Subcutaneous abdominal adipose tissue (tissue), 5 donors: ENCODE measurements at regions not wholly inside any gene's neighbourhood (a gene's known extent, or its start where the extent isn't known, plus 50 kb on each side); places are given as distances from the start of the nearest gene placed in this dataset.

ENCODE experiments used
- H3K27ac ChIP-seq: one replicate; pipeline ENCODE4 v1.7.0; 2013; ENCODE audit warnings: low read depth, mild to moderate bottlenecking, inconsistent platforms, low read length, moderate library complexity
- H3K27me3 ChIP-seq, 5 donors: one replicate each; pipeline ENCODE4 v1.7.0; 2013; ENCODE audit warnings: low read length in 5 of 5, inconsistent platforms in 1 of 5; ENCODE audit not compliant: control insufficient read depth in 5 of 5, insufficient read depth in 4 of 5
- H3K36me3 ChIP-seq, 5 donors: one replicate each; pipeline ENCODE4 v1.7.0; 2013; ENCODE audit warnings: low read length in 5 of 5; ENCODE audit not compliant: control insufficient read depth in 5 of 5, insufficient read depth in 5 of 5
- H3K4me1 ChIP-seq, 5 donors: one replicate each; pipeline ENCODE4 v1.7.0; 2013; ENCODE audit warnings: low read length in 5 of 5, mild to moderate bottlenecking in 3 of 5, moderate library complexity in 1 of 5; ENCODE audit not compliant: control insufficient read depth in 5 of 5, insufficient read depth in 5 of 5
- H3K4me3 ChIP-seq, 5 donors: one replicate each; pipeline ENCODE4 v1.7.0; 2013; ENCODE audit warnings: low read length in 5 of 5, low read depth in 1 of 5
- H3K9ac ChIP-seq, 5 donors: one replicate each; pipeline ENCODE4 v1.7.0; 2013; ENCODE audit warnings: low read length in 5 of 5, mild to moderate bottlenecking in 4 of 5, moderate library complexity in 3 of 5
- H3K9me3 ChIP-seq, 5 donors: one replicate each; pipeline ENCODE4 v1.7.0; 2013; ENCODE audit warnings: low read length in 5 of 5; ENCODE audit not compliant: control insufficient read depth in 5 of 5
- donor health status: healthy.
- donor health status: healthy.
- donor health status: healthy.
- donor health status: healthy.
- donor health status: healthy.

DNA sequence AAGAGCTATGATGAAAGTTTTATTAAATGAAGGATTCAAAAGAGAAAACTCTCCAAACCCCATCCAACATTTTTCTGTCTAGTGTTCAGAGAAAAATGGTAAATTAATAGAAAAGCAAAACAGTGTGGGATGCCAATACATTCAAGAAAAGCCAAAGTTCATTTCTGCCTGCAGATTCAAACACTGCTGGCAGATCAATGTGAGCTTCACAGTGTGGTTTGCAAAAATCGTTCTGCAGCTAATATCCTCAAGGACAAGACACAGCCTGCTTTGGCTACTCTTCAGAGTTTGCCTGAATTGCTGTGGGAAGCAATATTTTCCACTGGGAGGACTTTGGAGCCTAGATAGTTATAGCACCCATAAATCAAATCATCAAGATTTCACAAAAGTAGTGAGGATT, 619.9 kb upstream of the SUCLG2 start:
- Histone ChIP-seq H3K9me3 (no peaks in the 10 kb centered on the region), H3K4me3 (no peak overlapping the region), H3K4me1 (no peaks in the 10 kb centered on the region), H3K27me3 (no peaks in the 10 kb centered on the region), H3K36me3 (no peaks in the 10 kb centered on the region), H3K9ac (no peak overlapping the region), H3K27ac (no peak overlapping the region)

DNA sequence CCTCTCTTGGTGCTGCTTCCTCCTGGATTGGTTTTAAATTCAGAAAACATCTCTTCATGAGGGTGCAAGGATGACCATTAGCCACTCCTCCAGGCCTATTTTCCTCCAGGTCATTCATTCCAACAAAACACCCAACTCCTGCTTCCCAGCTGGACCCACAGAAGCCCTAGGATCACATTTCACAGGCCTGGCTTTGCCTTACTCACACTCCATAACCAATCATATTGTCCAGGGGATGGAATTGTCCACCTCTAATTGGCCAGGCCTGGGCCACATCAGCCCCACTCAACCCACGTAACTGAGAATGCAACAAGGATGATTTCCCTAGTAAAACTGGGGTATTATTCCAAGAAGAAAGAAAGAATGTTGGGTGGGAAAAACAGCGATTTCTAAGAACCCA, 616.7 kb upstream of the SUCLG2 start:
- Histone ChIP-seq H3K4me3 (no peak overlapping the region), H3K27me3 (no peaks in the 10 kb centered on the region), H3K4me1 (no peaks in the 10 kb centered on the region), H3K9ac (no peak overlapping the region), H3K9me3 (no peaks in the 10 kb centered on the region), H3K27ac (no peak overlapping the region), H3K36me3 (no peaks in the 10 kb centered on the region)

DNA sequence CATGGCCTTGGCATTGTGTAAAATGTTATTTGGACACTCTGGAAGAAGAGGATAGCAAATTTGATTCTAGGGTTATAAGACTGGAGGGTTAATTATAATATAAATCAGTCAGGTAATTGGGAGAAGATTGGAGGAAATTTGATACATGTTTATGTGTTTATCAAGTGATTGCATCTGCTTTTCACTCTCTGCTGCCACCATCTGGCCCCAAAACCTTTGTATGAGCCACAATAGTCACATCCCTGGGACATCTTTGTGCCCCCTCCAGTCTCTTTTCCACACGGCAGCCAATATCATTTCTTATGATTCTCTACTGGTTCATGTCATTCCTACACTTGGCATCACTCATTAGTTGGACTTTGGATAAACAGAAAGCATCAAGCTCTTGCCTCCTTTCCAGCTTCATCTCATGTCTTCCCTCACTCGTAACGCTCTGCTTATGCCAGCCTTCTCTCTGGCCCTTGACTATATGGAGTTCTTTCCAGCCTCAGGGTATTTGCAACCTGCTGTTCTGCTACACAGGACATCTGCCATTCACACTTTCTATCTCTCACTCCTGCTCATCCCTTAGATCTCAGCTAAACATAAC, 602.3 kb upstream of the SUCLG2 start:
- Histone ChIP-seq H3K36me3 (no peaks in the 10 kb centered on the region), H3K9ac (no peak overlapping the region), H3K4me3 (no peak overlapping the region), H3K27me3 (no peaks in the 10 kb centered on the region), H3K4me1 (no peaks in the 10 kb centered on the region), H3K9me3 (no peaks in the 10 kb centered on the region), H3K27ac (no peak overlapping the region)

DNA sequence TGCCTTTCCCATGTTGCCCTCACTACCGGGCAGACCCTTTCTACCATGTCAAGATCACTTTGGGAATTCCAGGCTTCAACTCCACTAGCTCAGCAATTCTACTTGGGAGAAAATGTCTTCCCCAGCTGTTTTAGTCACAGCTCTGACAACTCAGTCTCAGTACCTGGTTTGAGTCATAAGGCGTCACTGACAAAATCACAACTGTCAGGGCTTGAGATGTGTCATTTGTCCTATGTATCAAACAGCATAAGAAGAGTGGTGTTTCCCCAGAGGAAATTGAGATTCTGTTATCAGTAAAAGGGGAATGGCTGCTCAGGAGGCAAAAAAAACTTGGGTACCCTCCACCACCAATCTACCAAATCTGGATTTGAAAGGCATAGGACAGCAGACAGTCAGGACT, 594.9 kb upstream of the SUCLG2 start:
- no peaks in the 10 kb centered on the region for H3K36me3 ChIP-seq
- no peaks in the 10 kb centered on the region for H3K9me3 ChIP-seq
- H3K4me3 ChIP-seq = no peak overlapping the region
- H3K4me1 ChIP-seq = no peaks in the 10 kb centered on the region
- no peak overlapping the region for H3K27ac ChIP-seq
- H3K9ac ChIP-seq = no peak overlapping the region
- no peaks in the 10 kb centered on the region for H3K27me3 ChIP-seq

DNA sequence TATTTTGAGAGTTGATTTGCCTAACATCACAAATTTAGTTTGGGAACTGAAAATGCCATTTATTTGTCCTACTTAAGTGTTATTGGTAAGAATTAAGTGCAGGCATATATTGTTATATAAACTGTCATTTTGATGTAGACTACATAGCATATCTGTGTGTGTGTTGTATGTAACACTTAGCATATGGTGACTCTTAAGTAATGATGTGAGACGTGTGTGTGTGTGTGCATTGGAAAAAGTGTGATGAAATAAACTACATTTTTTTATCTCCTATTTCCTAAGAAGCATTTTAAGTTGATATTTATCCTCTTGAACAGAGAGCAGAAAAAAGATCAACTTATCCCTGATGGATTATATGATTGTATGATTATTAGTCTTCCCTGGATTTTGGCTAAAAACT, 588.2 kb upstream of the SUCLG2 start:
- Histone ChIP-seq H3K4me1 (no peaks in the 10 kb centered on the region), H3K9me3 (no peaks in the 10 kb centered on the region), H3K27me3 (no peaks in the 10 kb centered on the region), H3K27ac (no peak overlapping the region), H3K36me3 (no peaks in the 10 kb centered on the region), H3K4me3 (no peak overlapping the region), H3K9ac (no peak overlapping the region)

DNA sequence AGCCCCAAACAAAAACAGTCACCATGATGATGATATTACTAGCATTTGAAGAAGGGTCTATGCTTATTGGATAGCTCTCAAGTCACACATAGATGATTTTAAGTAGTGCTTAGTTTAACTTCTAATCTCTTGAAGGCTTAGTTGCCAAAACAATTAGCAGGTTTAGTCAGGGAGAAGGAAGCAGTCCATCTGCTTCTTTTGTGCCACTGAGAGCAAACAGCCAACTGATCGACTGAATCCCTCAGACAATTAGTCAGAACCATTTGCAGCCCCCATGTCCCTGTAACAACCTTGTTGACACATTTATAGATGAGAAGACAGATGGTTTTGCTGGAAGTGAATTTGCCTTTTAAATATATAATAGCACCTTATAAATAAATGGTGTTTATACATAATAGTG, 585.1 kb upstream of the SUCLG2 start:
- Histone ChIP-seq H3K27me3 (no peaks in the 10 kb centered on the region), H3K4me1 (no peaks in the 10 kb centered on the region), H3K36me3 (no peaks in the 10 kb centered on the region), H3K9me3 (no peaks in the 10 kb centered on the region), H3K27ac (no peak overlapping the region), H3K4me3 (no peak overlapping the region), H3K9ac (no peak overlapping the region)

GRCh38 chr3:68234076-68234780, 579.8 kb upstream of the SUCLG2 start:
- Histone ChIP-seq H3K9ac (no peak overlapping the region), H3K27me3 (no peaks in the 10 kb centered on the region), H3K27ac (no peak overlapping the region), H3K9me3 (no peaks in the 10 kb centered on the region), H3K4me3 (no peak overlapping the region), H3K4me1 (no peaks in the 10 kb centered on the region), H3K36me3 (no peaks in the 10 kb centered on the region)

DNA sequence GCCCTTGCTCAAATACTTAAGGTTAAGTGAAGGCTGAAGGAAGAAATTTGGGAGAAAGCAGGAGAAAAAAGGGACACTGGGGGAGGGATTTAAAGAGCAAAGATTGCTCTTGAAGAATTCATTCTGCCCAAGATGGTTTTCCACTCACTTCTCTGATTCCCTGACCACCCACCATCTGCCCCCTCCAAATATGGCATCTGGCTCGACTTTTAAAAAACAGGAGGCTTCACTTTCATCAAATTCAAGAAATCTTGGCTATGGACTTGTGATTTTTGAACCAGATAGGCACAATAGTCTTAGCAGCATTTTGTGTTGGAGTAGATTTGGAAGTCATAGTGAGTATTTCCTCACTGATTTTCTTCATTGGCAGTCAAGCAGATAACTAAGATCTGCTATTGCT, 574.4 kb upstream of the SUCLG2 start:
- Histone ChIP-seq H3K4me3 (no peak overlapping the region), H3K36me3 (no peaks in the 10 kb centered on the region), H3K9me3 (no peaks in the 10 kb centered on the region), H3K27ac (no peak overlapping the region), H3K4me1 (no peaks in the 10 kb centered on the region), H3K9ac (no peak overlapping the region), H3K27me3 (no peaks in the 10 kb centered on the region)

- Histone ChIP-seq H3K9ac (no peak overlapping the region), H3K27ac (no peak overlapping the region), H3K27me3 (no peaks in the 10 kb centered on the region), H3K36me3 (no peaks in the 10 kb centered on the region), H3K4me3 (no peak overlapping the region), H3K4me1 (no peaks in the 10 kb centered on the region), H3K9me3 (no peaks in the 10 kb centered on the region)
Measured at GRCh38 chr3:68220832-68221231, 566.4 kb upstream of the SUCLG2 start.

DNA sequence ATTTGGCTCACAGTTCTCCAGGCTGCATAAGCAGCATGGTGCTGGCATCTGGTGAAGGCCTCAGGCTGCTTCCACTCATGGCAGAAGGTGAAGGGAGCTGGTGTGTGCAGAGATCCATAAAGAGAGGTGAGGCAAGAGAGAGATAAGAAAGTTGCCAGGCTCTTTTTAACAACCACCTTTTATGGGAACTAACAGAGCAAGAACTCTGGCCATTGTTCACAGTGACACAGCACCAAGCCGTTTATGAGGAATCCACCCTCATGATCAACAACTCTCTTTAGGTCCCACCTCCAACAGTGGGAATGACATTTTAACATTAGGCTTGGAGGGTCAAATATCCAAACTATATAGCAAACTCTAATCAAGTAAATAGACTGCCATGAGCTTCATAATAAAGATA, 557.2 kb upstream of the SUCLG2 start:
- Histone ChIP-seq H3K4me3 (no peak overlapping the region), H3K9me3 (no peaks in the 10 kb centered on the region), H3K36me3 (no peaks in the 10 kb centered on the region), H3K4me1 (no peaks in the 10 kb centered on the region), H3K27ac (no peak overlapping the region), H3K9ac (no peak overlapping the region), H3K27me3 (no peaks in the 10 kb centered on the region)
